ENCODE measurements at regions not wholly inside any gene's neighbourhood (a gene's known extent, or its start where the extent isn't known, plus 50 kb on each side); places are given as distances from the start of the nearest gene placed in this dataset.

- no peak for DNase-seq (ENCODE audit: low spot score)
Measured at GRCh38 chr5:3024554-3024953, 273.1 kb upstream of the IRX2 start.

- DNase-seq (ENCODE audit: low spot score) = no peak
Measured at GRCh38 chr5:3024126-3024525, 272.6 kb upstream of the IRX2 start.

- DNase-seq (ENCODE audit: low spot score) = no peak
Measured at GRCh38 chr5:3023656-3024055, 272.2 kb upstream of the IRX2 start.

GRCh38 chr5:3022665-3023064 is 271.2 kb upstream of the IRX2 start:
- no peak for DNase-seq (ENCODE audit: low spot score)

- DNase-seq (ENCODE audit: low spot score) = no peak
Measured at GRCh38 chr5:3020426-3020825, 268.9 kb upstream of the IRX2 start.

GRCh38 chr5:3019045-3019444 is 267.6 kb upstream of the IRX2 start:
- DNase-seq (ENCODE audit: low spot score) = no peak

- DNase-seq (ENCODE audit: low spot score) = no peak
Measured at GRCh38 chr5:3011764-3012017, 260.2 kb upstream of the IRX2 start.

GRCh38 chr5:3010953-3011763 is 259.7 kb upstream of the IRX2 start:
- DNase-seq (ENCODE audit: low spot score) = no peak

GRCh38 chr5:3010301-3010952 is 258.9 kb upstream of the IRX2 start:
- DNase-seq (ENCODE audit: low spot score) = no peak

- DNase-seq (ENCODE audit: low spot score) = no peak
Measured at GRCh38 chr5:3009605-3010004, 258.1 kb upstream of the IRX2 start.

GRCh38 chr5:3007577-3007976 is 256.1 kb upstream of the IRX2 start:
- no peak for DNase-seq (ENCODE audit: low spot score)

GRCh38 chr5:3006961-3007551 is 255.6 kb upstream of the IRX2 start:
- DNase-seq (ENCODE audit: low spot score) = no peak

GRCh38 chr5:3006526-3006925 is 255.0 kb upstream of the IRX2 start:
- DNase-seq (ENCODE audit: low spot score) = no peak

GRCh38 chr5:3004361-3005080 is 253.0 kb upstream of the IRX2 start:
- DNase-seq (ENCODE audit: low spot score) = no peak

- no peak for DNase-seq (ENCODE audit: low spot score)
Measured at GRCh38 chr5:3002230-3002629, 250.8 kb upstream of the IRX2 start.

GRCh38 chr5:3000631-3001030 is 249.2 kb upstream of the IRX2 start:
- DNase-seq (ENCODE audit: low spot score) = no peak

GRCh38 chr5:2999926-3000325 is 248.4 kb upstream of the IRX2 start:
- no peak for DNase-seq (ENCODE audit: low spot score)

- no peak for DNase-seq (ENCODE audit: low spot score)
Measured at GRCh38 chr5:2998106-2998505, 246.6 kb upstream of the IRX2 start.

- no peak for DNase-seq (ENCODE audit: low spot score)
Measured at GRCh38 chr5:2997179-2997578, 245.7 kb upstream of the IRX2 start.

GRCh38 chr5:2996687-2997086 is 245.2 kb upstream of the IRX2 start:
- no peak for DNase-seq (ENCODE audit: low spot score)

GRCh38 chr5:2996248-2996647 is 244.8 kb upstream of the IRX2 start:
- DNase-seq (ENCODE audit: low spot score) = no peak

- DNase-seq (ENCODE audit: low spot score) = no peak
Measured at GRCh38 chr5:2995667-2996066, 244.2 kb upstream of the IRX2 start.

- no peak for DNase-seq (ENCODE audit: low spot score)
Measured at GRCh38 chr5:2995035-2995434, 243.6 kb upstream of the IRX2 start.

Data from HT-29 (cell line).